OCI-LY3 (cell line): ENCODE measurements at regions not wholly inside any gene's neighbourhood (a gene's known extent, or its start where the extent isn't known, plus 50 kb on each side); places are given as distances from the start of the nearest gene placed in this dataset.

Source experiments
- H2AFZ ChIP-seq: fragments of 200-600, 300-600 bp; shearing (Covaris generic); 2 replicates; pipeline ENCODE4 v1.6.0; 2014; ENCODE audit warnings: antibody characterized with exemption, low read depth, low read length
- H3K27ac ChIP-seq: fragments of 200-600, 300-600 bp; sonication (generic); 2 replicates; pipeline ENCODE4 v1.5.1; 2014; ENCODE audit warnings: mild to moderate bottlenecking, low read length, moderate library complexity, mixed read lengths
- H3K27me3 ChIP-seq: fragments of 200-600, 300-600 bp; sonication (generic); 2 replicates; pipeline ENCODE4 v1.6.1; 2014; ENCODE audit warnings: low read depth, low read length, mixed read lengths
- H3K36me3 ChIP-seq: fragments of 200-600, 300-600 bp; sonication (generic); replicated peaks from 2 replicates; pipeline ENCODE3; 2014; ENCODE audit warnings: low read depth, low read length, mixed read lengths
- H3K4me1 ChIP-seq: fragments of 300-600, 200-600 bp; sonication (generic); 2 replicates; pipeline ENCODE4 v1.6.1; 2014; ENCODE audit warnings: low read length, mixed read lengths
- H3K4me2 ChIP-seq: fragments of 200-600, 300-600 bp; sonication (generic); 2 replicates; pipeline ENCODE4 v1.6.1; 2014; ENCODE audit warnings: low read length, mixed read lengths
- H3K4me3 ChIP-seq: fragments of 300-600, 200-600 bp; sonication (generic); 2 replicates; pipeline ENCODE4 v1.5.1; 2014; ENCODE audit warnings: antibody characterized with exemption, mild to moderate bottlenecking, low read length, moderate library complexity
- H3K79me2 ChIP-seq: fragments of 300-600, 200-600 bp; shearing (Covaris generic); 2 replicates; pipeline ENCODE4 v1.6.1; 2014; ENCODE audit warnings: mild to moderate bottlenecking, low read length, mixed read lengths
- H3K9ac ChIP-seq: fragments of 300-600, 200-600 bp; shearing (Covaris generic); 2 replicates; pipeline ENCODE4 v1.6.0; 2014; ENCODE audit warnings: mild to moderate bottlenecking, low read length, moderate library complexity
- H3K9me3 ChIP-seq: fragments of 200-600, 300-600 bp; shearing (Covaris generic); 2 replicates; pipeline ENCODE4 v1.6.1; 2014; ENCODE audit warnings: low read length, mixed read lengths; ENCODE audit not compliant: insufficient read depth
- H4K20me1 ChIP-seq: fragments of 200-600, 300-600 bp; sonication (generic); 2 replicates; pipeline ENCODE4 v1.6.1; 2016; ENCODE audit warnings: low read length, mixed read lengths; ENCODE audit not compliant: insufficient read depth
- CTCF ChIP-seq: fragments of 200-600, 300-600 bp; sonication (generic); IDR thresholded peaks from 2 replicates; pipeline ENCODE4 v1.5.1; 2014; ENCODE audit warnings: antibody characterized with exemption, low read length, low read depth
- EZH2phosphoT487 ChIP-seq: fragments of 200-600 bp; shearing (Covaris generic); IDR thresholded peaks from 2 replicates; pipeline ENCODE4 v1.6.1; 2018; ENCODE audit warnings: antibody characterized with exemption, mixed run types, low read depth

GRCh38 chr6:14448246-14448645, 330.7 kb downstream of the CD83 start:
- no peaks in the 10 kb centered on the region for H3K27me3 ChIP-seq
- no peak overlapping the region for H2AFZ ChIP-seq
- no peaks in the 10 kb centered on the region for H3K9me3 ChIP-seq
- TF ChIP-seq CTCF: no peak
- no peak for TF ChIP-seq EZH2phosphoT487
- no peak overlapping the region for H3K9ac ChIP-seq
- no peaks in the 10 kb centered on the region for H3K4me1 ChIP-seq
- H3K27ac ChIP-seq: no peak overlapping the region
- no peak overlapping the region for H3K4me3 ChIP-seq
- no peaks in the 10 kb centered on the region for H3K36me3 ChIP-seq
- no peaks in the 10 kb centered on the region for H4K20me1 ChIP-seq
- no peak overlapping the region for H3K4me2 ChIP-seq
- no peaks in the 10 kb centered on the region for H3K79me2 ChIP-seq

GRCh38 chr6:14450133-14450504, 332.5 kb downstream of the CD83 start:
- Histone ChIP-seq H3K9ac (no peak overlapping the region), H3K4me3 (no peak overlapping the region), H3K79me2 (no peaks in the 10 kb centered on the region), H3K36me3 (no peaks in the 10 kb centered on the region), H3K27me3 (no peaks in the 10 kb centered on the region), H4K20me1 (no peaks in the 10 kb centered on the region), H3K27ac (no peak overlapping the region), H3K4me1 (no peaks in the 10 kb centered on the region), H3K9me3 (no peaks in the 10 kb centered on the region), H3K4me2 (no peak overlapping the region), H2AFZ (no peak overlapping the region)
- TF ChIP-seq EZH2phosphoT487 (no peak), CTCF (no peak)

- H3K4me2 ChIP-seq: no peak overlapping the region
- no peak overlapping the region for H3K9ac ChIP-seq
- no peaks in the 10 kb centered on the region for H3K79me2 ChIP-seq
- no peaks in the 10 kb centered on the region for H3K4me1 ChIP-seq
- H3K27ac ChIP-seq: no peak overlapping the region
- H3K27me3 ChIP-seq: no peaks in the 10 kb centered on the region
- no peak overlapping the region for H3K4me3 ChIP-seq
- H3K9me3 ChIP-seq: no peaks in the 10 kb centered on the region
- no peaks in the 10 kb centered on the region for H3K36me3 ChIP-seq
- H2AFZ ChIP-seq: no peak overlapping the region
- no peak for TF ChIP-seq EZH2phosphoT487
- no peak for TF ChIP-seq CTCF
- H4K20me1 ChIP-seq: no peaks in the 10 kb centered on the region
Observed at GRCh38 chr6:14450578-14450977, 333.0 kb downstream of the CD83 start.

GRCh38 chr6:14451594-14452374, 334.2 kb downstream of the CD83 start:
- no peaks in the 10 kb centered on the region for H3K79me2 ChIP-seq

More at GRCh38 chr6:14451594-14452374, 334.2 kb downstream of the CD83 start:
- H3K9ac ChIP-seq: no peak overlapping the region
- no peak overlapping the region for H3K4me3 ChIP-seq
- TF ChIP-seq EZH2phosphoT487: no peak
- TF ChIP-seq CTCF: no peak
- H3K36me3 ChIP-seq: no peaks in the 10 kb centered on the region
- H3K27ac ChIP-seq: no peak overlapping the region
- no peaks in the 10 kb centered on the region for H3K27me3 ChIP-seq
- no peaks in the 10 kb centered on the region for H4K20me1 ChIP-seq
- H2AFZ ChIP-seq: no peak overlapping the region
- no peaks in the 10 kb centered on the region for H3K9me3 ChIP-seq
- H3K4me2 ChIP-seq: no peak overlapping the region
- H3K4me1 ChIP-seq: no peaks in the 10 kb centered on the region
